Adrenal gland (tissue), 9 donors: ENCODE measurements at regions not wholly inside any gene's neighbourhood (a gene's known extent, or its start where the extent isn't known, plus 50 kb on each side); places are given as distances from the start of the nearest gene placed in this dataset.
"Not testable (repeated sequence)": the region's sequence is repeated elsewhere in the genome, so short reads cannot be mapped to it uniquely, and the experiment has no call there.

Source experiments
- DNase-seq, 7 donors: peaks; one replicate each; pipeline ENCODE4 v3.0.0-alpha.2; 2019 to 2020
- H3K27ac ChIP-seq, 5 donors: fragments of 200-600 bp; sonication (generic) in 4 of 5; 1 replicate in 3 of 5; 2 replicates in 2 of 5; pipeline versions ENCODE4 v1.5.1 to v1.8.0; 2016 to 2020; ENCODE audit warnings: mild to moderate bottlenecking in 1 of 5
- H3K27me3 ChIP-seq: fragments of 200-600 bp; 2 replicates; pipeline ENCODE4 v1.8.0; 2021
- H3K36me3 ChIP-seq, 2 donors: fragments of 200-600 bp; replicated peaks in 1 of 2; 1 replicate in 1 of 2; 2 replicates in 1 of 2; pipeline versions ENCODE4 v1.5.1 to v1.8.0; 2018 to 2022
- H3K4me1 ChIP-seq, 2 donors: fragments of 200-600 bp; replicated peaks in 1 of 2; 1 replicate in 1 of 2; 2 replicates in 1 of 2; pipeline versions ENCODE4 v1.5.1 to v1.8.0; 2018 to 2021
- H3K4me3 ChIP-seq, 4 donors: fragments of 200-600 bp; sonication (generic) in 3 of 4; one replicate each; pipeline ENCODE4 v1.5.1; 2016 to 2018
- H3K9me3 ChIP-seq, 3 donors: fragments of 200-600 bp; sonication (generic) in 1 of 3; replicated peaks in 1 of 3; 1 replicate in 2 of 3; 2 replicates in 1 of 3; pipeline versions ENCODE4 v1.5.1 to v1.8.0; 2016 to 2021
- POLR2A ChIP-seq, 2 donors: fragments of 450-650 bp; IDR thresholded peaks; one replicate each; pipeline ENCODE4 v1.6.1; 2017; ENCODE audit warnings: antibody characterized with exemption in 2 of 2, mild to moderate bottlenecking in 2 of 2, moderate library complexity in 1 of 2
- WGBS, 4 donors: extraction: QIAGEN DNeasy Blood & Tissue Kit in 2 of 4; methylation state at CpG; one replicate each; pipeline versions ENCODE4 v1.1.5 to v1.1.7; 2013 to 2017; 5-methylcytosine and 5-hydroxymethylcytosine counted together
- intact Hi-C, 2 donors: fragments of 100-400 bp; cut with DNase I; formaldehyde crosslinking; loops; one replicate each; pipeline versions ENCODE4 v1.14.1 to v1.15.0; 2022 to 2023
- TF ChIP-seq, protein P1 (sequence below), 6 experiments: fragments of 450-650 bp in 4 of 6; fragments of 200-600 bp in 2 of 6; sonication (generic) in 1 of 6; IDR thresholded peaks; 1 replicate in 5 of 6; 2 replicates in 1 of 6; pipeline versions ENCODE4 v1.5.1 to v1.8.0; 2016 to 2021; ENCODE audit warnings: antibody characterized with exemption in 6 of 6, mild to moderate bottlenecking in 2 of 6, moderate library complexity in 1 of 6
- donor health status: healthy with polysubstance abuse.
- donor health status: Bipolar disorder and iron deficiency.
- donor health status: DM: yes; HTN: yes; CAD: no.
- donor health status: DM: no; HTN: no; CAD: no.
- donor health status: DM: no; HTN: no; CAD: no.

DNA sequence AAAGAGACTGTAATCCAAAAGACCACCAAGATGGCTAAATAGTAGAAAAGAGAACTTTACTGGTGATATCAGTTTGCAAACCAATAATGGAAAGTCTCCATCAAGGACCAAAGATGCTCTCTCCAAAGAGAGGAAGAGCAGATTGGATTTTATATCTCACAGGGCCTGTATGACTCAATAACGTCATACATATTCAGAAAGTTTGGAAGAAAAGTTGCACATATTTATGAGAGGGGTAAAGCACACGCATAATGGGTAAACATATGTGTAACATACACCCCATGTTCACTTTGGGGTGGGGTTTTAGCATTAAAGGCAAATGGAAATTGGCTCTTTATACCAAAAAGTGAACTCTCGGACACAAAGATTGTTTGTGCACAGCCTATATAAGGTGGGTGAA lies 274.5 kb upstream of the POU1F1 start:
- no peak overlapping the region for H3K27ac ChIP-seq
- no peaks in the 10 kb centered on the region for H3K4me1 ChIP-seq
- no peaks in the 10 kb centered on the region for H3K36me3 ChIP-seq
- no peak overlapping the region for H3K4me3 ChIP-seq
- H3K27me3 ChIP-seq: no peaks in the 10 kb centered on the region
- intact Hi-C loops: no loop called here
- 73 to 83% (median 78%) methylated on average over 3 of the region's 3 CpGs for WGBS, 4 donors
- DNase-seq: no peak
- no peaks in the 10 kb centered on the region for H3K9me3 ChIP-seq
- no peak for TF ChIP-seq POLR2A (IDR thresholded peaks at IDR 0.05)
- TF ChIP-seq, protein P1, sequence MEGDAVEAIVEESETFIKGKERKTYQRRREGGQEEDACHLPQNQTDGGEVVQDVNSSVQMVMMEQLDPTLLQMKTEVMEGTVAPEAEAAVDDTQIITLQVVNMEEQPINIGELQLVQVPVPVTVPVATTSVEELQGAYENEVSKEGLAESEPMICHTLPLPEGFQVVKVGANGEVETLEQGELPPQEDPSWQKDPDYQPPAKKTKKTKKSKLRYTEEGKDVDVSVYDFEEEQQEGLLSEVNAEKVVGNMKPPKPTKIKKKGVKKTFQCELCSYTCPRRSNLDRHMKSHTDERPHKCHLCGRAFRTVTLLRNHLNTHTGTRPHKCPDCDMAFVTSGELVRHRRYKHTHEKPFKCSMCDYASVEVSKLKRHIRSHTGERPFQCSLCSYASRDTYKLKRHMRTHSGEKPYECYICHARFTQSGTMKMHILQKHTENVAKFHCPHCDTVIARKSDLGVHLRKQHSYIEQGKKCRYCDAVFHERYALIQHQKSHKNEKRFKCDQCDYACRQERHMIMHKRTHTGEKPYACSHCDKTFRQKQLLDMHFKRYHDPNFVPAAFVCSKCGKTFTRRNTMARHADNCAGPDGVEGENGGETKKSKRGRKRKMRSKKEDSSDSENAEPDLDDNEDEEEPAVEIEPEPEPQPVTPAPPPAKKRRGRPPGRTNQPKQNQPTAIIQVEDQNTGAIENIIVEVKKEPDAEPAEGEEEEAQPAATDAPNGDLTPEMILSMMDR (IDR thresholded peaks at IDR 0.05): no peak

DNA sequence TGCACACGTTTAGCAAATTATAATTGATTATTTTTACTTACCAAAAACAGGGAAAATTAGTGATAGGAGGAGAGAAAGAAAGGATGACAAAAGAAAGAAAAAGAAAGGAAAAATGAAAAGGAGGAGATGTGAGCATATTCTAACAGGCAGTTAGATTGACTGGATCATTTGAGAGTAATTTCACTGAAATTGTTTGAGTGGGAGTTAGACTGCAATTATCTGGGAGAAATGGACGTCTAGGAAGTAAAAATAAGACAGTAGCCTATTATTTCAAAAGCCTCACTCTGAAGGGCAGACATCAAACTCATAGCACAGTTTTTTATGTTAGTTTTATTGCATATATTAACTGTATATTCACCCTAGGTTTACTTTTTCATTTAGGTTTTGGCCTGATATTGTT lies 272.8 kb upstream of the POU1F1 start:
- DNase-seq: no peak
- Histone ChIP-seq H3K36me3 (no peaks in the 10 kb centered on the region), H3K27ac (no peak overlapping the region), H3K4me1 (no peaks in the 10 kb centered on the region), H3K4me3 (no peak overlapping the region), H3K9me3 (no peaks in the 10 kb centered on the region), H3K27me3 (no peaks in the 10 kb centered on the region)
- TF ChIP-seq POLR2A (IDR thresholded peaks at IDR 0.05): no peak
- TF ChIP-seq, protein P1 (IDR thresholded peaks at IDR 0.05): no peak
- 32 to 51% (median 43%) methylated on average over 2 of the region's 2 CpGs for WGBS, 4 donors
- intact Hi-C loops: no loop called here

DNA sequence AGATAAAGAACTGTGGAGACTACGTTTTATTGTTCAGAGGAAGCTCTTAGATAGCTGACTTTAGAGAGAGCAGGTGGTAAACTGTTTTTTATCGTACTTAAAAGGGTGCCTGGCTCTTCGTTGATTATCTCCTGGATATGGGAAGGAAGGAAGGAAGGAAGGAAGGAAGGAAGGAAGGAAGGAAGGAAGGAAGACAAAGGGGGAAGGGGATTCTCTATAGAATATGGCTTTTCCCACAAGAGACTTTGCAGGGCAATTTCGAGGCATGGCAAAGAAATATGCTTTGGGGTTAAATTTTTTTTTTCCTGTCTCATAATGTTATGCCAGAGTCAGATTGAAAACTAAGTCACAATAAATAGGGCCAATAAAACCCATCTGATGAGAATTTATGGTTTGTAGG lies 271.9 kb upstream of the POU1F1 start:
- H3K36me3 ChIP-seq: no peaks in the 10 kb centered on the region
- no peaks in the 10 kb centered on the region for H3K4me1 ChIP-seq
- no peak overlapping the region for H3K4me3 ChIP-seq
- TF ChIP-seq, protein P1 (IDR thresholded peaks at IDR 0.05): no peak
- TF ChIP-seq POLR2A (IDR thresholded peaks at IDR 0.05): no peak
- no peak overlapping the region for H3K27ac ChIP-seq
- DNase-seq: no peak
- intact Hi-C loops: no loop called here
- H3K27me3 ChIP-seq: no peaks in the 10 kb centered on the region
- H3K9me3 ChIP-seq: no peaks in the 10 kb centered on the region
- WGBS, 4 donors: 67 to 84% (median 73%) methylated on average over 4 of the region's 4 CpGs

DNA sequence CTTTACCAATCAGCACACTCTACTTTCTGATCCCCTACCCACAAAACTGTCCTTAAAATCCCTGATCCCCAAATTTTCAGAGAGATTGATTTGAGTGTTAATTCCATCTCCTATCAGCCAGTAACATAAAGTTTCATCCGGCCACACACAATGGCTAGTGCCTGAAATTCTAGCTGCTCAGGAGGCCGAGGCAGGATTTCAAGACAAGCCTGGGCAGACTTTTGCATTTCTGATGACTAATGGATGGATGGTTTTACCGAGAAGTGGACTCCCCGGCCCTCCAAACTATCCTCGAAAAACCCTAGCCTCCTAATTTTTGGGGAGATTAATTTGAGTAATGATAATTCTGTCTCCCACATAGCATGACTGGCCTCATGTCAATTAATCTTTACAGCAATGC lies 269.8 kb upstream of the POU1F1 start:
- Histone ChIP-seq H3K27me3 (no peaks in the 10 kb centered on the region), H3K4me3 (no peak overlapping the region), H3K4me1 (no peaks in the 10 kb centered on the region), H3K27ac (no peak overlapping the region), H3K36me3 (no peaks in the 10 kb centered on the region), H3K9me3 (no peaks in the 10 kb centered on the region)
- intact Hi-C loops: no loop called here
- no peak for DNase-seq
- TF ChIP-seq, protein P1 (IDR thresholded peaks at IDR 0.05): no peak
- TF ChIP-seq POLR2A (IDR thresholded peaks at IDR 0.05): no peak
- 74 to 82% (median 79%) methylated on average over 5 of the region's 5 CpGs for WGBS, 4 donors

DNA sequence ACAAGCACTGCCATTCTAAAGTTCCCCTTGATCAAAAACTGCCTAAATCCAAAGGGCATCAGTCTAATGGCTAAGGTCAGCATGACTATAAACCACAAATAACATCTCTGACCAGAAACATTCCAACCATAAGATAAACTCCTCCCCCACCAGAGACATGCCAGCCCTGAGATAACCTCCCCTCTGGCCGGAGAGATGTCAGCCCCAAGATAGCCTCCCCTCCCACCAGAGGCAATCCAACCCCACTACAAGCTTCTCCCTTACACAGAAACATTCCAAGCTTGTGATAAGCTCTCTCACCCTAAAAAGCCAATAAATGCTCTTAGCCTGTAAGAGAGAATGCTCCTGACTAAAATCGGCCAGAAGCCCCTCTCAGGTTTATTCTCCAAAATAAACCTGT lies 267.0 kb upstream of the POU1F1 start:
- H3K4me3 ChIP-seq, H3K4me1 ChIP-seq, DNase-seq, H3K9me3 ChIP-seq, H3K27me3 ChIP-seq, H3K36me3 ChIP-seq, H3K27ac ChIP-seq, intact Hi-C loops: not testable (repeated sequence)
- WGBS, 4 donors: 61 to 72% (median 63%) methylated on average over 2 of the region's 2 CpGs
